ENCODE measurements at regions not wholly inside any gene's neighbourhood (a gene's known extent, or its start where the extent isn't known, plus 50 kb on each side); places are given as distances from the start of the nearest gene placed in this dataset.
"Not testable (repeated sequence)": the region's sequence is repeated elsewhere in the genome, so short reads cannot be mapped to it uniquely, and the experiment has no call there.

DNA sequence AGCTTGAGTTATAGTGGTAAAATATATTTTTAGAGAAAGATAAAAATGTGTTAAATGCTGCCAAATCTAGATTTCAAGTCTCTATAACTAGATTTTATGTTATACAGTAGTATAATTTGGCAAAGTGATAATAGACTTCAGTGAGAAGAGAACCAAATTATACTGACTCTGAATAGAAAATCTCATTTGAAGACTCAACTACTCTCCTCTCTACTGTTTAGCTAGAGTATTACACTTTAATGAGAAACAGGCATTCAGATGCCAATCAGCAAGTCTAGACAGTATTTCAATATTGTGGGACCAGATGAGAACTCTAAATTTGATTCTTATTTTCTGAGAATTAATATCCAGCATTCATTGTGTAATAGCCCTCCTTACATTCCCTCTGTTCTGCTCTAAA is 311.2 kb downstream of the SLITRK5 start:
- no peak for DNase-seq (ENCODE audit: low read depth)

DNA sequence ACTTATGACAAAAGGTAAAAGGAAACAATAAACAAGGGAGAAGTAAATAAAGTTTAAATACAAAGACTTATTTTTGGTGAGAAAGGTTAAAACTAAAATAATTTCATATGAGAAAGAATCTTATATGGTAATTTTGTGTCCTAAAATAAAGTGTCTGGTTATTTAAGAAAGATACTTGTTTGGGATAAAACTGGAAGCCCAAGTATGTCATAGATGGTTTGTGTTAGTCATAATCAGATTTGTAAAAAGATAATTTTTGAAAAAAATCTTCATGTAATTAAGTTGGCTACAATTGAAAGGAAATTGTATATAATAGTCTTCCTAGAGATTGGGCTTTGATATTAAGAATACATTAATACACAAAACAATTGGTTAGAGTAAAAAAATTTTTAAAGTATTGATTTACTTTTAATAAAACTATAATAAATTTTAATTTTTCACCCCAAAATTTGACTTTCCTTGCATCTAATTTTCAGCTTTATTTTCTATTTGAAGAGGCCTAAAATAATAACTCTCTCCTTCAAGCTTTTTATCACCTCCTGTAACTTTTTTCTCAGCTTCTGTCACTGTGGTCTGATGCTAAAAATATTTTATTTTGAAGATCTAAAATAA is 315.6 kb downstream of the SLITRK5 start:
- DNase-seq (ENCODE audit: low read depth): no peak

DNA sequence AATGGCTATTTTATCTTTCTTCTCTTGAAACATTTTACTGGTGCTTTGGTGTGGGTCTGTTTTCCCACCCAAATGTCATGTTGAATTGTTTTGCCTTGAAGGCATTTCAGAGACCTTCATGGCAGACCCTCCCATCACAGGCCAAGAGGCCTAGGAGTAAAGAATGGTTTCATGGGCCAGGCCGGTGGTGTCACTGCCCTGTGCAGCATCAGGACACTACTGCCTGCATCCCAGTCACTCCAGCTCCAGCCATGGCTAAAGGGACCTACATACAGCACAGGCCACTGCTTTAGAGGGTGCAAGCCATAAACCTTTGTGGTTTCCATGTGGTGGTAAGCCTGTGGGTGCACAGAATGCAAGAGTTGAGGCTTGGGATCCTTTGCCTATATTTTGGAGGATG is 326.9 kb downstream of the SLITRK5 start:
- DNase-seq (ENCODE audit: low read depth): no peak

DNA sequence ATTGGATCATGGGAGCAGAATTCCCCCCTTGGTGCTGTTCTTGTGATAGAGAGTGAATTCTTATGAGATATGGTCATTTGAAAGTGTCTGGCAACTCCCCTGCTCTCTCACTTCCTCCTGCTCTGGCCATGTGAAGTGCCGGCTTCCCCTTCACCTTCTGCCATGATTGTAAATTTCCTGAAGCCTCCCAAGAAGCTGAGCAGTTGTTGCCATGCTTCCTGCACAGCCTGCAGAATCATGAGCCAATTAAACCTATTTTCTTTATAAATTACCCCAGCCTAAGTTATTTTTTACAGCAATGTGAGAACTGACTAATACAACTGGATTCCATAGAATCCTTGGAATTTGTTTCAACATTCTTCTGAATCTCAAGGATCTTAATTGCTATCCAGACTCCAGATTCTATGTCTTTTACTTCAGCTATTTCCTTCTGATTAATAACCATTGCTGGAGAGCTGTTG is 328.1 kb downstream of the SLITRK5 start:
- peak; percentile 36 for DNase-seq (ENCODE audit: low read depth)

DNA sequence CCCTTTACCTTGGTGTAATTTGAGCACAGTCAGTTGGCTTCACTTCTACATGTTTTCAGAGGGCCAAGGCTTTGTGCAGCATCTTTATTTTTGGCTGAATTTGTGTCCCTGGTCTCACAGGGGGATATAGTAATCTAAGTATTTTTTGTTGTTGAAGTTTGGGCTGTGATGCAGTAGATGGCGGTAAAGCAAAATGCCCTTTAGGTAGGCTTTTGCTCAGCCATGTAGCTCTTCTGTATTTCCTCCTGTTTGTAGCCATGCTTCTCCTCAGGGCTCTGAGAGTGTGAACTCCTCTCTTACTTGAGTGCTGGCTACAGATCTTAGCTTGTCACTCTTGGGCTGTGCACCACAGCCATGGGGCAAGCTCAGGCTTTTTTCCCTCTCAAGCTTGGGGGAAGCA is 328.6 kb downstream of the SLITRK5 start:
- no peak for DNase-seq (ENCODE audit: low read depth)

DNA sequence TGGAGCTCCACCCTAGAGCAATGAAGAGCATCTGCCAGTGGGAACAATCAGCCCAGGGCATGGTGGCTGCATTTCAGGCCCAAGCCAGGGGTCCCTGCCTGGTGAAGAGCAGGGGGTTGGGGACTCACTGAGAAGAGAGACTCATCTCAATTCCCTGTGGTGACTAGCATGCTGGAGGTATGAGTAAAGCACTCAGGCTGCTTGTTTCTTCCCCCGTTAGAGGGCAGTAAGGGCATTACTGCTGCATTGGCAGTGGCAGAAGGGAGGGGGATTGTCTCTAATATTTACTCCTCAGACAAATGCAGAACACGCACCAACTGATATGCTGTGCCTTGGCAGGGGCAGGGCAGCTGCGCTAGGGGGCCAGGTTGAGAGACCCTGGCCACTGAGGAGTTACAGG is 329.1 kb downstream of the SLITRK5 start:
- no peak for DNase-seq (ENCODE audit: low read depth)

DNA sequence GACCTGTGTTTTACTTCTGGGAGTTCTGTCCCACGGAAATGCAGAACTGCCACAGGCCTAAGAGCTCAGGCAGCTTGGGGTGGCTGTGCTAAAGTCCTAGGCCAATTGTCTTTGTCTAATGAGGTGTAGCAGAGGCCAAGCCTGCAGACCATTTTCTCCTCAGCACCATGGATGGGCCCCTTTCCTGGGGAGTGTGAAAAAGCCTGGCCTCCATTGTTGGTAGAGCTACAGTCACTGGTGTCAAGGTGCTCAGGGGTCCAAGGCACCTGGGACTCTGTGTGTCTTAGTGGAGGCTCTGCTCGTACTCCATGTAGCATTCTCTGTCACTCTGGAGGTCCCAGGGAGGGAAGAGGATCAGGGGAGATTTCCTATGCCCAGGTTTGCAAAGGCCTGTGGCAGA is 329.6 kb downstream of the SLITRK5 start:
- DNase-seq (ENCODE audit: low read depth): no peak

DNA sequence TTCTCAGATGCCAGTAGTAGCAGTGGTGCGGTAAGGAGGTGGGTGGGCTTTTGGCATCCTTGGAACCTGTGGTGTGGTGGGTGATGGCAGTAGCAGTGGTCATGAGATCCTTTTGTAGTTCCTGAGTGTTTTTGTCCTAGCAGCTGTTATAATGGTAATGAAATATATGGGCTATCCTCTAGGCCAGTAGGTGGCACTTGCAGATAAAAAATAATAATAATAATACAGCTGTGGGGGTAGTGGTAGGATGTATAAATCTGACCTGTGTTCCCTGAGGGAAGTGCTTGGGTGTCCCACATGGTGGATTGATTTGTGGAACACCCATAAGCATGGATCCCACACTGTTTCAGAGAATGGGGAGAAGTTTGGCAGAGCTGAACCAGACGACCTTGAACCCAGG is 334.0 kb downstream of the SLITRK5 start:
- no peak for DNase-seq (ENCODE audit: low read depth)

DNA sequence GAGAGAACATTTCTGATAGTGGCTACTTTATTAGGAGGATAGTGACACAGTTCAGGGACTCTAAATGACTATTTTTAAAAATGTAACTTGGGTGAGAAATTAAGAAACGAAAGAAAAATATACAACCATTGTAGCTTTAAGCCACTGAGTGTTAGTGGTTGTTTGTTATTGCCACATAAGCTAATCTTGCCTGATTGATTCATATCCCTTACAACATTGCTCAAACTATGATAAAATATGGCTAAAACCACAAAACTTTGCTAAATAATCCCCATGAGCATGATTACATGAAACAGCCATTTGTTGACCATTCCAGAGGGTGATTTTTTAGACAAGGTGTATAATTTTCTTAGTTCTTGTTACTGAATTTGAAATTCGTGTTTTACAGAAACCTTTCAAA is 343.4 kb downstream of the SLITRK5 start:
- no peak for DNase-seq (ENCODE audit: low read depth)

DNA sequence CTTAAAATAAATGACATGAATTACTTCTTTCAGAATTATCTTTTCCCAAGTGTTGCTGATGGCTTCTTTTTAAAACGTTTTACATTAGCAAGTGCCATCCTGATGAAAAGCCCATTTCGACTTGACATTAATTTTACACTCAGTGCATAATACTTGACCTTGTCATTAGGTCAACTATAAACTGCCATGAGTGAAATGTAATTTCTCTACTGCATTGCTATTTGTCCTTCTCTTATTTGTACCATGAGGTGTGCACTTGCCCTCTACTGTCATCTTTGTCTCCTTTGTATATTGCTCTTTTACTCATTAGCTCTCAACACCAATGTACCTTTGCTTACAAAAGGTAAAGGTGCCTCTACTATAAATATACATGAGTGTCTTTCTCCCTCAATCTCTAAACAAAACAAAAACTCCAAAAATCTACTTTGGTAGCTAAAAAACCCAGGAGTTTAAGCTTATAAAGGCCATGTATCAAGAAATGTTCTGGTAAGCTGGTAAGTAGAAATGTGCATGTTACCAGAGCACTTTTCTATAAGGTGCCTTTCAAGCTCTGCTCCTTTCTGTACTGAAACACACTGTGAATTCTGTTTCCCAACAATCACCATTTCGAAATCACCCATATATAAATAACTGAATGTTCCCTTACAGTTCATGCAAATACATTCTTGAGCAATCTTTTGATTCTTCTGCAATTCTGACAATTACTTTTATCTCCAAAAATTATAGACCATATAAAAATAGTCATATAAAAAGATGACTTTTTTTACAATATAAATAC is 351.4 kb downstream of the SLITRK5 start:
- DNase-seq (ENCODE audit: low read depth): no peak

DNA sequence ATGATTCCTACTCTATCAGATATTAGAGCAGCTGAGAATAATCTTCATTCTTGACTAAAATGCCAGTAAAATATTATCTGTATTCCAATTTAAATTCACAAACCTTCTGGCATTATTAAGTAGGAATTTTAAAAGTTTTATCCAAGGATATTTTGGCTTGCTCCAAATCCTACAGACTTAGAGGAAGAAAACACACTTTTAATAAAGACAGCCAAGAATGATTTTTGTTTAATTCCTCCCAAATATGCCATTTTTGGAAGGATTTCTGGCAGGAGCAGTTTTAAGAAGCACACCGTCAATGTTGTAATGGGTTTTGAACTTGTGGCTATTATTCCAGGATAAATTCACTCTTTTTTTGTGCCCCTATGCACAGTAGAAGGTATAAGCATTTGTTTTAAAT is 355.1 kb downstream of the SLITRK5 start:
- DNase-seq (ENCODE audit: low read depth): no peak

DNA sequence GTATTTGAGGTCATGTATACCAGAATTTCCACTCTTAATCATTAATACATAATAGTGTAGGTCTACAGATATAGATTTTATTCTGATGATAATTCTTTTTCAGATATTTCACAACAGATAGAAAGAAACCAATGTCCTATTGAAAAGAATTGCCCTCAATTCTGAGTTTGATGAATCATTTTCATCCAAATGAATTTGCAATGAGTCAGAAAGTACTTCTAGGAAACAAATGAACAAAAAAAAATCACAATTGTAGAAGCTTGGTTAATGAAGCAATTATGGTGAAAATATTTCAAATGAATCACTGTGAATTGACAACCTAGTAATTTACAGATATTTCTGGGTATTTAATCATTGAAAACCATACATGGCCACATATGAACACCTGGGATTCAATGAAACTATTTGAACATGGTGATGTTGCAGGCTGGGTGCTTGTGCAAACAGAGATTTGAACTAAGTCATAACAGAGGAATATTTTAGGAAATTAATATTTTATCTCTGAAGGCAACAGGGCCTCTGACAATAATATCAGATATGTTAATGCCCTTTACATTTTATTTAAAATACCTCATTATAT is 360.9 kb downstream of the SLITRK5 start:
- no peak for DNase-seq (ENCODE audit: low read depth)

DNA sequence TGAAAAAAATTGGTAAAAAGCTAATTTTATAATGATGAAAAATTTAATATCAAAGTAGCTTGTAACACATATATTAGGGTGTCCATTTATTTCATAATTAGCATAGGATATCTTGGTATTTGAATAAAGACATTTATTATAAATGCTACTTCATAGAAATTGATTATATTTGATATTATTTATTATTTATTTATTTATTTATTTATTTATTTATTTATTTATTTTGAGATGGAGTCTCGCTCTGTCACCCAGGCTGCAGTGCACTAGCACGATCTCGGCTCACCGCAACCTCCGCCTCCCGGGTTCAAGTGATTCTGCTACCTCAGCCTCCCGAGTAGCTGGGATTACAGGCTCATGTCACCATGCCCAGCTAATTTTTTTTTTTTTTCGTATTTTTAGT is 365.0 kb downstream of the SLITRK5 start:
- not testable (repeated sequence) for DNase-seq (ENCODE audit: low read depth)

DNA sequence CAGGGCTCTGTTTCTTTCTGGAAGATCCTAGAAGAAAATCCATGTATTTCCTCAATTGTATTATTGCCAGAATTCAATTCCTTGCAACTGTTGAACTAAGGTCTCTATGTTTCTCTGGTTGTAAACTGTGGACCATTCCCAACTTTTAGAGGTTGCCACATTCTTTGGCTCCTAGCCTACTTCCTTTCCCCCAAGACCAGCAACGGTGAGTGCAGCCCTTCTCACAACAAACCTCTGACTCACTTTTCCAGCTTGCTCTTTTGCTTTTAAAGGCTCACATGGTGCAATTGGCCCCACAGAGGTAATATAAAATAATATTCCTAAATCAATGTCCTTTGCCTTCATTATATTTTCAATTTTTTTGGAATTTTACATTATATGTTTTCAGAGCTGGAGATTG is 371.3 kb downstream of the SLITRK5 start:
- no peak for DNase-seq (ENCODE audit: low read depth)

DNA sequence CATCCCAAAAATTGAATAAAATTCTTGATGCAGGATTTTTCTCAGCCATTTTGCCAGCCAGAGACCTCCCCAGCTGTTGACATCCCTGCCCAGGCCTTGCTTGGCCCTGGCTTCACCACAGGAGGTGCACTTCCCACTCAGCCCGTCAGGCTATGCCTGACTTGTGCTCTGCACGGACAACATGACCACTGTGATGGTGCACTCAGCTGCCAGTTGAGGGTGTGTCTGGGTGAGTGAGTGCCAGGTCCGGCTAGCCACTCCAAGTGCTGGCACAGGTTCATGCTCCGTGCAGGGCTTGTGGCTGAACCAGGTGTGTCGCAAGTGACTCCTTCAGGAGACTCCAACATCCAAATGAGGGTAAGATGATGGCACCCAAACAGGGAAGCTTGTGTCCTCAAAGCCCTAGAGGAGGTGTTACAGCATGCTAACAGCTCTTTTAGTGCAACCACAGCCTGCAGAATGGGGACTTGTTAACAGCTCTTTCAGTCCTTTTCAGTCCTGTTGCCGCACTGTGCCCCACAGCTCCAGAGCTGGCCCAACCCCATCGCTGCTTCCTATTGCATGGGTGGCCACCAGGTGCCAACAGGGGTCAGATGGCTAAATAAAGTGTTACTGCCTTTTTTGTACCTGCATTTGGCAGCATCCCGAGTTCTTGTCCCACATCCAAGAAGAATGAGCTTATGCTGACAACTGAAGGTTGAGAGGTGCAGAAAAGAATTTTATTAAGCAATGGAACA is 380.7 kb downstream of the SLITRK5 start:
- DNase-seq (ENCODE audit: low read depth): no peak

DNA sequence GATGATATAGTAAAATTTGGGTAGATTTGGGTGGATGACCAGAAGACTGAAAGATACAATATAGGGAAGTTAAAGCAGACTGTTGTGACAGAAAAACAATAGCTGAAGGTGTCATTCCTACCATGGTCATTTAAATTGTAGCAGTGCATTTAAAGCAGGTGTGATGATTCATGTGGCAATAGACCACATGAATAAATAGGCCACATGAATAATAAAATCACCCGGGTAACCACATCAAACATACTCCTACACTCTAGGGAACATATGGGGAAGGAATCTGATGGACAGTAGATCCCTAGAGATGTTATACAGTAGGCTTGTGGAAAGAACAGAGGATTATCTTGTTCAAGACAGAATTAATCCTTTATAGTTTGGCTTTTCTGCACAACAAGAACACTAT is 392.6 kb downstream of the SLITRK5 start:
- no peak for DNase-seq (ENCODE audit: low read depth)

DNA sequence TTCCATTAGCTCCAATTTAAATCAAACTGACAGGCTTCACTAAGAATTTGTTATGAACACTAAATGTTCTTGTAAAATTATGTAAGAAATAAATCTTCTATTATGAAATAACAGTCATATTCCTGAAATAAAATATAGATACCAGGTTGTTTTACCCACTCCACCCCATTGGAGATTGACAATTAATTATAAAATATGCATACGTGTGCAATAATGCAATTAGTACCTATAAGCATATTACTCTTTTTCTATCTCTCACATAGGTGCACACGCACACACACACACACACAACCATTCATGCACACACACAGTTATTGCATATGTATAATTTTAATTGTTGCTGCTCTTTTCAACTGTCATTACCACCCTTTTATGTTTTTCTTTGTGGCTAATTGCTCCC is 395.7 kb downstream of the SLITRK5 start:
- DNase-seq (ENCODE audit: low read depth): no peak

DNA sequence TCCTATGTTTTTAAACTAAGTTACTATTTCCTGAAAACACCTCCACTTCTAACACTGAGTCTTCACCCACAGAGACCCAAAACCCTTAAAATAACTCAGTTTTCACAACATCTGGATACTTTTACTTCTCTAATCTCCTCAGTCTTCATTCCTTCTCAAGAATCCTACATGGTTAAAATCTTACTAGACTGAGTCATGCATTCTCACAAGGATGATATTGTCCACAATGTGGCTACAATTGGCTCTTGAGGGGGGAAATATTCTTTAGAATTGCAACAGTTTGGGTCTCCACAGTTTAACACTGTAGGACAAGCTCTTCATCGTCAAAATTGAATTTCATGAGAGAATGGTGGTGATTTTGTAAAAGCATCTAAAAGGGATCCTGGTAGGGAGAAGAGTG is 397.1 kb downstream of the SLITRK5 start:
- DNase-seq (ENCODE audit: low read depth): no peak

DNA sequence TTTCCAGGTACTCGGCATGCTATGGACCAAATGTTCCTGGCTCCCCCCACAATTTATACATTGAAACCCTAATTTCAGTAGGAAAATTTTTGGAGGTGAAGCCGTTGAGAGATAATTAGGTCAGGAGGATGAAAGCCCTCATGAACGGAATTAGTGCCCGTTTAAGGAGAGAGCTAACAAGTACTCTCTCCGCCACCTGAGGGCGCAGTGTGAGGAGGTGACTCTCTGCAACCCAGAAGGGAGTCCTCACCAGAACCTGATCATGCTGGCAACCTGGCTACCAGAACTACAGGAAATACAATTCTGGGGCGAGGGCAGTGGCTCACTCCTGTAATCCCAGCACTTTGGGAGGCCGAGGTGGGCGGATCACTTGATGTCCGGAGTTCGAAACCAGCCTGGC is 397.8 kb downstream of the SLITRK5 start:
- DNase-seq (ENCODE audit: low read depth): no peak

DNA sequence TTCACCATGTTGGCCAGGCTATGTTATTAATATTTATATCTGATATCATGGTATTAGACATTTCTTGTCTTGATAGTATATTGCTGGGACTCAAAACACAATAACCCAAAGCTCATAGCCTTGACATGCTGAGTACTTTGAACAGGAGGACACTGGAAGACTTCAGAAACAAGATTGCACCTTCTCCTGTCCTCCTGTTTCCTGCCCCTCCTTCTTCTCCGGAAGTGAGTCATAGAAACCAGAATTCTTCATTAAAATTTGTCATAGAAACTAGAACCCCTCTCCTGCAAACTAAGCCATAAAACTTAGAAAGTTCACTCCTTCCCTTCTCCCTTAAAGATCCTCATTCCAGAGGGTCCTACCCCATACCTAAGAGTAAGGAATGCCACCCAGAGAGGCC is 400.2 kb downstream of the SLITRK5 start:
- no peak for DNase-seq (ENCODE audit: low read depth)

DNA sequence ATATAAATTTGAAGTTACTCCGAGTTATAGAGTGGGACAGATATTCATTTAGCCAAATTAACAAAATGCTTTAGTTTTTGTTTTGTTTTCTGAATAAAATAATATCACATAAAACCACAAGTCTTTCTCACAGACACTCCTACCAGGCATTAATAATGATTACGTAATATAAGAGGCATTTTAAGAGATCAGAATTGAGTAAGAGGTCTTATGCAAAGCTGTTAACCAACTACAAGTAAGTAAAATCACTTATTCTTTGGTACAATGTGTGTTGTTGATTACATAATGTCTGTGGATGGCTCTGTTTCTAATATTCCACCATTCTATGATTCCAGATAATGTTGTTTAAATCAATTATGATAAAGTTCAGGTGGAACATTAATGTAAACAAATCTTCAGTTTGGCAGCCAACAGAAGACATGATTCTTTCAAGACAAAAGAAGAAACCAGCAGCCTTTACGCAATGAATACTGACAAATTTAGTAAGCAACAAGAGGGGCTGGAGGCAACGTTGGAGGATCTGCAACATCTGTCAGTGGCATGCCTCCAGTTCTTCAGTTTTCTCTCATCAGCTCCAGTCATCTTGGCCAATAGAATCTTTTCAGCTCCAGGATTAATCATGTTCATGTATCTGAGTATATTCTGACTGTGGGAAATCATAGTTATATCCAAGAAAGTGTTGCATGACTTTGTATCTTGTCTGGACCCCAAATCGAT is 403.8 kb downstream of the SLITRK5 start:
- DNase-seq (ENCODE audit: low read depth): no peak

DNA sequence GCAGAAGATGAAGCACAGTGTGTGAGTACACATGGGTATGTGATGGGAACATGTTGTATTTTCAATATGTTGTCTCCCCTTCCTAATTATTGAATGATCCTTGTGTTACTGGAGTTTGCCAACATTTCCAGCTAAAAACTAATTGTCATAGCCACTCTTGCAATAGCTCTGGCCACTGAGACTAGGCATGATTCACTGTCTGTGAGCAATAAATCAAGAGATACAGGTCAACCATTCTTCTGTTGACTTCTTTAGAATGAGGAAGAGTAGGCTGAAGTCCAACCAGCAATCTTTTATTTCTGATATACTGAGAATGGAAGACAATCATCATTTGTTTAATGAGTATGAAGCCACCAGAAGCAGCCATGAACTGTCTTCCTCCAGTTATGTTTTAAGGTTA is 413.9 kb downstream of the SLITRK5 start:
- DNase-seq (ENCODE audit: low read depth): no peak
